SK-N-SH (cell line): ENCODE measurements at regions not wholly inside any gene's neighbourhood (a gene's known extent, or its start where the extent isn't known, plus 50 kb on each side); places are given as distances from the start of the nearest gene placed in this dataset.

Experiments used
- CTCF ChIA-PET: fragments of 300-600, 350-600 bp; formaldehyde crosslinking; extraction: SDS; loops from one replicate; lab custom pipeline; 2021; lab: Yijun Ruan, JAX
- POLR2A ChIA-PET: fragments of 350-600 bp; sonication (Branson Sonifier 250); formaldehyde crosslinking; extraction: SDS; loops from one replicate; lab custom pipeline; 2020; ENCODE audit warnings: antibody characterized with exemption, inconsistent platforms; lab: Yijun Ruan, JAX
- DNase-seq: peaks from one replicate; pipeline ENCODE4 v3.0.0; 2012
- H2AFZ ChIP-seq: fragments of 200-600 bp; sonication (generic); 2 replicates; pipeline ENCODE4 v1.8.1; 2016; ENCODE audit warnings: antibody characterized with exemption, mild to moderate bottlenecking, low read depth
- H3F3A ChIP-seq: fragments of 200-600 bp; sonication (generic); replicated peaks from 2 replicates; pipeline ENCODE3; 2016; ENCODE audit warnings: antibody characterized with exemption, mild to moderate bottlenecking; ENCODE audit not compliant: insufficient read depth
- H3K27ac ChIP-seq, 2 experiments: fragments of 200-500 bp in 1 of 2; fragments of 200-600 bp in 1 of 2; sonication (Bioruptor generic) in 1 of 2; sonication (generic), shearing (Covaris generic) in 1 of 2; 2 replicates each; pipeline versions ENCODE4 v1.5.1 to v1.6.1; 2014 to 2016; ENCODE audit warnings: low read depth in 2 of 2, inconsistent platforms in 1 of 2, low read length in 1 of 2, mild to moderate bottlenecking in 1 of 2, mixed read lengths in 1 of 2
- H3K27me3 ChIP-seq: fragments of 200-600 bp; sonication (generic), shearing (Covaris generic); 2 replicates; pipeline ENCODE4 v1.6.1; 2016; ENCODE audit warnings: mixed run types; ENCODE audit not compliant: insufficient read depth
- H3K36me3 ChIP-seq, 2 experiments: fragments of 200-500 bp in 1 of 2; fragments of 200-600 bp in 1 of 2; sonication (Bioruptor generic) in 1 of 2; sonication (generic) in 1 of 2; replicated peaks in 1 of 2; 2 replicates each; pipeline versions ENCODE3 to v1.5.1; 2014 to 2016; ENCODE audit warnings: low read length in 1 of 2, mild to moderate bottlenecking in 1 of 2; ENCODE audit not compliant: insufficient read depth in 2 of 2, control insufficient read depth in 1 of 2
- H3K4me1 ChIP-seq, 2 experiments: fragments of 200-500 bp in 1 of 2; fragments of 200-600 bp in 1 of 2; sonication (Bioruptor generic) in 1 of 2; sonication (generic), shearing (Covaris generic) in 1 of 2; 2 replicates each; pipeline versions ENCODE4 v1.5.1 to v1.6.1; 2014 to 2016; ENCODE audit warnings: low read depth in 1 of 2, low read length in 1 of 2, mixed run types in 1 of 2; ENCODE audit not compliant: insufficient read depth in 2 of 2, control insufficient read depth in 1 of 2
- H3K4me2 ChIP-seq: fragments of 200-600 bp; sonication (generic), shearing (Covaris generic); 2 replicates; pipeline ENCODE4 v1.6.1; 2017; ENCODE audit warnings: mixed run types
- H3K4me3 ChIP-seq, 2 experiments: fragments of 200-500 bp in 1 of 2; fragments of 200-600 bp in 1 of 2; sonication (Bioruptor generic) in 1 of 2; sonication (generic), shearing (Covaris generic) in 1 of 2; 2 replicates each; pipeline versions ENCODE4 v1.5.1 to v1.8.1; 2014 to 2016; ENCODE audit warnings: low read depth in 2 of 2, inconsistent platforms in 1 of 2, low read length in 1 of 2, mild to moderate bottlenecking in 1 of 2, mixed read lengths in 1 of 2, moderate library complexity in 1 of 2
- H3K79me2 ChIP-seq: fragments of 200-600 bp; sonication (generic); 2 replicates; pipeline ENCODE4 v1.8.1; 2017; ENCODE audit warnings: mild to moderate bottlenecking; ENCODE audit not compliant: insufficient read depth
- H3K9ac ChIP-seq: fragments of 200-600 bp; sonication (generic); 2 replicates; pipeline ENCODE4 v1.6.1; 2017; ENCODE audit warnings: mixed run types
- H3K9me2 ChIP-seq: fragments of 200-600 bp; sonication (generic); 2 replicates; pipeline ENCODE4 v1.6.1; 2017; ENCODE audit warnings: mixed run types
- H3K9me3 ChIP-seq: fragments of 200-600 bp; sonication (generic); 2 replicates; pipeline ENCODE4 v1.6.1; 2017; ENCODE audit warnings: mixed run types, mild to moderate bottlenecking, moderate library complexity
- H4K20me1 ChIP-seq: fragments of 200-600 bp; sonication (generic); 2 replicates; pipeline ENCODE4 v1.6.1; 2017; ENCODE audit warnings: mild to moderate bottlenecking, mixed run types; ENCODE audit not compliant: insufficient read depth
- ELF1 ChIP-seq: IDR thresholded peaks from 2 replicates; pipeline ENCODE4 v1.4.0; 2012
- MEF2A ChIP-seq: IDR thresholded peaks from 2 replicates; pipeline ENCODE4 v1.4.0; 2012; ENCODE audit warnings: low read depth, borderline replicate concordance
- MXI1 ChIP-seq: IDR thresholded peaks from 2 replicates; pipeline ENCODE4 v1.6.1; 2012; ENCODE audit warnings: mild to moderate bottlenecking, low read depth, low read length, improper control_type of control experiment
- RFX5 ChIP-seq: IDR thresholded peaks from 2 replicates; pipeline ENCODE4 v1.6.1; 2012; ENCODE audit warnings: mild to moderate bottlenecking, improper control_type of control experiment, low read length
- SMC3 ChIP-seq: IDR thresholded peaks from 2 replicates; pipeline ENCODE4 v1.6.1; 2012; ENCODE audit warnings: low read depth, low read length, improper control_type of control experiment
- WGBS: methylation state at CpG from one replicate; pipeline ENCODE4 v1.1.6; 2017; ENCODE audit warnings: low lambda C conversion rate; 5-methylcytosine and 5-hydroxymethylcytosine counted together
- TF ChIP-seq, protein P1 (sequence below): IDR thresholded peaks from 2 replicates; pipeline ENCODE4; 2012
- TF ChIP-seq, protein P2 (sequence below): IDR thresholded peaks from 2 replicates; pipeline ENCODE4 v1.6.1; 2012; ENCODE audit warnings: mild to moderate bottlenecking, low read depth, low read length, moderate library complexity

DNA sequence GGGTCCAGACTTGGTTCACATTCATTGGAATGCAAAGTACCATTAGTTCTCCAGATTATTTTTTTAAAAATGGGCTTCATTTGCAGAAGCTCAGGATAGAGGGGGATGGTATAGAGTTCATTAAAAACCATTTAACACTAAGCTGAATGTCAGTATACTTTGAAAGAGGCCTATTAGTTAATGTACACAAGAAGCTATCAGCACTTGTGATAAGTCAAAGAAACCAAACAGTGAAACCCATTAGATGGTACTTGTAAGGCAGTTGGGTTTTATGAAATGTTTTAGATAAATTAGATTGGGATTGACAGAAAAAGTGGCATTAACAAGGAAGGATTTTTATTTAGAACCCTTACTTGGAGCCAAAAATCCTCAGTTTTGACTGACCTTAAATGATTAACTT, 229.2 kb upstream of the MPDZ start:
- CTCF ChIA-PET = interaction anchor here (0.8 to 1.3 kb wide), 2 partner anchors 15 to 234 kb away, joined by 3 read pairs; no protein-coding TSS in a partner anchor
- POLR2A ChIA-PET = no interaction called here

DNA sequence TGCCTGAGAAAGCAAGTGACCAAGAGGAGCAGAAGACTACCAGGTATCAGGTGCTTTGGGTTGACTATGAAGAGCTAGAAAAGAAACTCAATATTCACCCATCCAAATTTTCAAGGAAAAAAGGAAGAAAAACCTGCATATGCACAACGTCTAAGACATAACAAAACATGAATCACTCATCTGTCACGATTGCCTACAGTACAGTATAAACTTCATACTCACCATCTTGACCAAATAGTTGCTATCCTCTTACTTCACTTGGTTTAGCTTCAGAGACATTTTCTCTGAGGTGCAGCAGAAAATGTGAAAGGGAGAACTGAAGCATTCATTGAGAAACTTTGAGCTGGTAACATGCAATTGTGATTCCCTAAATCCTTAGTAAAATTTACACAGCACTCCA, 228.6 kb upstream of the MPDZ start:
- Histone ChIP-seq H3F3A (no peaks in the 10 kb centered on the region), H3K9ac (no peak overlapping the region), H3K27me3 (no peaks in the 10 kb centered on the region), H3K27ac (no peak overlapping the region), H3K4me1 (no peaks in the 10 kb centered on the region; a peak in 1 of 4 replicates), H2AFZ (no peak overlapping the region), H3K36me3 (no peaks in the 10 kb centered on the region), H3K4me3 (no peak overlapping the region), H3K9me3 (no peaks in the 10 kb centered on the region), H3K9me2 (no peaks in the 10 kb centered on the region), H4K20me1 (no peaks in the 10 kb centered on the region), H3K79me2 (no peaks in the 10 kb centered on the region), H3K4me2 (no peak overlapping the region)
- DNase-seq = no peak
- CTCF ChIA-PET = interaction anchor here (0.8 kb wide), 1 partner anchor 234 kb away, joined by 3 read pairs; no protein-coding TSS in a partner anchor
- TF ChIP-seq SMC3 = no peak
- no peak for TF ChIP-seq RFX5
- WGBS = 52% methylated on average over 2 of the region's 2 CpGs
- POLR2A ChIA-PET = no interaction called here

More for the DNA sequence above, 229.2 kb upstream of the MPDZ start:
- H3K4me3 ChIP-seq = no peak overlapping the region
- no peak for TF ChIP-seq MEF2A
- no peaks in the 10 kb centered on the region for H4K20me1 ChIP-seq
- no peak overlapping the region for H3K4me2 ChIP-seq
- no peaks in the 10 kb centered on the region for H3K36me3 ChIP-seq
- no peak overlapping the region for H3K9ac ChIP-seq
- H3F3A ChIP-seq = no peaks in the 10 kb centered on the region
- H3K9me3 ChIP-seq = no peaks in the 10 kb centered on the region
- H3K27me3 ChIP-seq = no peaks in the 10 kb centered on the region
- no peak overlapping the region for H2AFZ ChIP-seq
- DNase-seq = no peak
- H3K9me2 ChIP-seq = no peaks in the 10 kb centered on the region
- H3K4me1 ChIP-seq = peaks cover 0 to 2% of the 10 kb centered on the region in 2 experiments; a peak in 1 of 4 replicates
- H3K27ac ChIP-seq = no peak overlapping the region
- H3K79me2 ChIP-seq = no peaks in the 10 kb centered on the region

GRCh38 chr9:13505797-13506196, 226.3 kb upstream of the MPDZ start:
- no peak overlapping the region for H3K4me2 ChIP-seq
- no peak overlapping the region for H3K4me3 ChIP-seq
- H3K79me2 ChIP-seq = no peaks in the 10 kb centered on the region
- TF ChIP-seq, protein P1, sequence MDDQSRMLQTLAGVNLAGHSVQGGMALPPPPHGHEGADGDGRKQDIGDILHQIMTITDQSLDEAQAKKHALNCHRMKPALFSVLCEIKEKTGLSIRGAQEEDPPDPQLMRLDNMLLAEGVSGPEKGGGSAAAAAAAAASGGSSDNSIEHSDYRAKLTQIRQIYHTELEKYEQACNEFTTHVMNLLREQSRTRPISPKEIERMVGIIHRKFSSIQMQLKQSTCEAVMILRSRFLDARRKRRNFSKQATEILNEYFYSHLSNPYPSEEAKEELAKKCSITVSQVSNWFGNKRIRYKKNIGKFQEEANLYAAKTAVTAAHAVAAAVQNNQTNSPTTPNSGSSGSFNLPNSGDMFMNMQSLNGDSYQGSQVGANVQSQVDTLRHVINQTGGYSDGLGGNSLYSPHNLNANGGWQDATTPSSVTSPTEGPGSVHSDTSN = no peak
- TF ChIP-seq RFX5 (no peak), ELF1 (no peak), MXI1 (no peak)
- TF ChIP-seq, protein P2, sequence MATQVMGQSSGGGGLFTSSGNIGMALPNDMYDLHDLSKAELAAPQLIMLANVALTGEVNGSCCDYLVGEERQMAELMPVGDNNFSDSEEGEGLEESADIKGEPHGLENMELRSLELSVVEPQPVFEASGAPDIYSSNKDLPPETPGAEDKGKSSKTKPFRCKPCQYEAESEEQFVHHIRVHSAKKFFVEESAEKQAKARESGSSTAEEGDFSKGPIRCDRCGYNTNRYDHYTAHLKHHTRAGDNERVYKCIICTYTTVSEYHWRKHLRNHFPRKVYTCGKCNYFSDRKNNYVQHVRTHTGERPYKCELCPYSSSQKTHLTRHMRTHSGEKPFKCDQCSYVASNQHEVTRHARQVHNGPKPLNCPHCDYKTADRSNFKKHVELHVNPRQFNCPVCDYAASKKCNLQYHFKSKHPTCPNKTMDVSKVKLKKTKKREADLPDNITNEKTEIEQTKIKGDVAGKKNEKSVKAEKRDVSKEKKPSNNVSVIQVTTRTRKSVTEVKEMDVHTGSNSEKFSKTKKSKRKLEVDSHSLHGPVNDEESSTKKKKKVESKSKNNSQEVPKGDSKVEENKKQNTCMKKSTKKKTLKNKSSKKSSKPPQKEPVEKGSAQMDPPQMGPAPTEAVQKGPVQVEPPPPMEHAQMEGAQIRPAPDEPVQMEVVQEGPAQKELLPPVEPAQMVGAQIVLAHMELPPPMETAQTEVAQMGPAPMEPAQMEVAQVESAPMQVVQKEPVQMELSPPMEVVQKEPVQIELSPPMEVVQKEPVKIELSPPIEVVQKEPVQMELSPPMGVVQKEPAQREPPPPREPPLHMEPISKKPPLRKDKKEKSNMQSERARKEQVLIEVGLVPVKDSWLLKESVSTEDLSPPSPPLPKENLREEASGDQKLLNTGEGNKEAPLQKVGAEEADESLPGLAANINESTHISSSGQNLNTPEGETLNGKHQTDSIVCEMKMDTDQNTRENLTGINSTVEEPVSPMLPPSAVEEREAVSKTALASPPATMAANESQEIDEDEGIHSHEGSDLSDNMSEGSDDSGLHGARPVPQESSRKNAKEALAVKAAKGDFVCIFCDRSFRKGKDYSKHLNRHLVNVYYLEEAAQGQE = no peak
- H3K27ac ChIP-seq = no peak overlapping the region
- POLR2A ChIA-PET = no interaction called here
- no peaks in the 10 kb centered on the region for H3F3A ChIP-seq
- H3K9ac ChIP-seq = no peak overlapping the region
- H3K36me3 ChIP-seq = no peaks in the 10 kb centered on the region
- WGBS = 76% methylated on average over 3 of the region's 3 CpGs
- H3K9me2 ChIP-seq = no peaks in the 10 kb centered on the region
- no peak for DNase-seq
- H3K27me3 ChIP-seq = no peaks in the 10 kb centered on the region
- H4K20me1 ChIP-seq = no peaks in the 10 kb centered on the region
- H3K4me1 ChIP-seq = no peaks in the 10 kb centered on the region
- no peaks in the 10 kb centered on the region for H3K9me3 ChIP-seq
- no peak overlapping the region for H2AFZ ChIP-seq
- CTCF ChIA-PET = no interaction called here
